Gastrocnemius medialis (tissue), 4 donors: ENCODE measurements at regions not wholly inside any gene's neighbourhood (a gene's known extent, or its start where the extent isn't known, plus 50 kb on each side); places are given as distances from the start of the nearest gene placed in this dataset.

ENCODE experiments used
- POLR2A ChIP-seq, 2 donors: fragments of 450-650 bp; IDR thresholded peaks; one replicate each; pipeline ENCODE4 v1.6.1; 2017; ENCODE audit warnings: antibody characterized with exemption in 2 of 2, mild to moderate bottlenecking in 2 of 2, moderate library complexity in 2 of 2
- TF ChIP-seq, protein P1 (sequence below), 5 experiments: fragments of 450-650 bp in 3 of 5; fragments of 200-600 bp in 2 of 5; sonication (generic) in 2 of 5; IDR thresholded peaks in 4 of 5; conservative IDR thresholded peaks in 1 of 5; 1 replicate in 4 of 5; 2 replicates in 1 of 5; pipeline ENCODE4 v1.5.1; 2016 to 2019; ENCODE audit warnings: antibody characterized with exemption in 5 of 5, mild to moderate bottlenecking in 3 of 5, moderate library complexity in 3 of 5

DNA sequence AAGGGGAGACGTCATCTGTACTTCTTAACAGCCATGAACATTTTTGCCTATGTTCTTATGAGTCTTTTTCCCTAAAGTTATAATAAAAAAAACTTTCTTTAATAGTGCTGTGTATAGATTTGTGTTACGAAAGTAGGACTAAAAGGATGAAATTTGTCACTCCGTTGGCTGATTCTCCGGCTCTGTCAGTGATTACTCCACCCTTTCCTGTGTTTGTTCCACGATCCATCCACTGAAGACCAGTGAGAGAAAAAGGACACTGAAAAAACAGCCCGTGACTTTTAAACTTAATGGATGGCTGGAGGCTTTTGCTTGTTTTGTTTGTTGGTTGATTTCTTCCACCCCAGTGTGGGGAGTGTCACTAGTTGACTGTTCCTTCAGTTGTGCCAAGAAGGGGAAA, 232.0 kb upstream of the NOX3 start:
- TF ChIP-seq, protein P1, sequence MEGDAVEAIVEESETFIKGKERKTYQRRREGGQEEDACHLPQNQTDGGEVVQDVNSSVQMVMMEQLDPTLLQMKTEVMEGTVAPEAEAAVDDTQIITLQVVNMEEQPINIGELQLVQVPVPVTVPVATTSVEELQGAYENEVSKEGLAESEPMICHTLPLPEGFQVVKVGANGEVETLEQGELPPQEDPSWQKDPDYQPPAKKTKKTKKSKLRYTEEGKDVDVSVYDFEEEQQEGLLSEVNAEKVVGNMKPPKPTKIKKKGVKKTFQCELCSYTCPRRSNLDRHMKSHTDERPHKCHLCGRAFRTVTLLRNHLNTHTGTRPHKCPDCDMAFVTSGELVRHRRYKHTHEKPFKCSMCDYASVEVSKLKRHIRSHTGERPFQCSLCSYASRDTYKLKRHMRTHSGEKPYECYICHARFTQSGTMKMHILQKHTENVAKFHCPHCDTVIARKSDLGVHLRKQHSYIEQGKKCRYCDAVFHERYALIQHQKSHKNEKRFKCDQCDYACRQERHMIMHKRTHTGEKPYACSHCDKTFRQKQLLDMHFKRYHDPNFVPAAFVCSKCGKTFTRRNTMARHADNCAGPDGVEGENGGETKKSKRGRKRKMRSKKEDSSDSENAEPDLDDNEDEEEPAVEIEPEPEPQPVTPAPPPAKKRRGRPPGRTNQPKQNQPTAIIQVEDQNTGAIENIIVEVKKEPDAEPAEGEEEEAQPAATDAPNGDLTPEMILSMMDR (IDR thresholded peaks at IDR 0.05 in 4 of 5, conservative IDR thresholded peaks at IDR 0.05 in 1 of 5): no peak
- TF ChIP-seq POLR2A (IDR thresholded peaks at IDR 0.05): no peak
